CD4-positive, alpha-beta T cell treated with Interleukin-1 beta for 1 hour (primary cell): ENCODE measurements at regions not wholly inside any gene's neighbourhood (a gene's known extent, or its start where the extent isn't known, plus 50 kb on each side); places are given as distances from the start of the nearest gene placed in this dataset.

Experiments
- DNase-seq, 2 donors: peaks; one replicate each; pipeline ENCODE4 v3.0.0-alpha.2; 2020 to 2022

GRCh38 chr12:87828382-87828973, 200.7 kb downstream of the C12orf50 start:
- no peak for DNase-seq

- DNase-seq, result no peak
These were observed 201.4 kb downstream of the C12orf50 start for GRCh38 chr12:87827638-87828264.

GRCh38 chr12:87822923-87823322, 206.3 kb downstream of the C12orf50 start:
- no peak for DNase-seq

- no peak for DNase-seq
These were observed 208.5 kb downstream of the C12orf50 start for GRCh38 chr12:87820524-87821202.

GRCh38 chr12:87818441-87818840, 210.8 kb downstream of the C12orf50 start:
- no peak for DNase-seq

- no peak for DNase-seq
These were observed 213.2 kb downstream of the C12orf50 start for GRCh38 chr12:87815771-87816585.

GRCh38 chr12:87814625-87815024, 214.6 kb downstream of the C12orf50 start:
- no peak for DNase-seq

- no peak for DNase-seq
These were observed 215.5 kb downstream of the C12orf50 start for GRCh38 chr12:87813476-87814234.

GRCh38 chr12:87812681-87813080, 216.5 kb downstream of the C12orf50 start:
- no peak for DNase-seq

- no peak for DNase-seq
These were observed 217.2 kb downstream of the C12orf50 start for GRCh38 chr12:87812030-87812429.

- no peak for DNase-seq
These were observed 219.3 kb downstream of the C12orf50 start for GRCh38 chr12:87809916-87810315.

- DNase-seq, result no peak
These were observed 222.1 kb downstream of the C12orf50 start for GRCh38 chr12:87807086-87807485.

GRCh38 chr12:87806310-87806709, 222.9 kb downstream of the C12orf50 start:
- DNase-seq, result no peak

GRCh38 chr12:87804386-87804785, 224.8 kb downstream of the C12orf50 start:
- DNase-seq, result no peak

GRCh38 chr12:87802721-87803011, 226.5 kb downstream of the C12orf50 start:
- no peak for DNase-seq

- no peak for DNase-seq
These were observed 227.1 kb downstream of the C12orf50 start for GRCh38 chr12:87801860-87802720.

GRCh38 chr12:87796961-87797516, 232.2 kb downstream of the C12orf50 start:
- no peak for DNase-seq

GRCh38 chr12:87795555-87795954, 233.6 kb downstream of the C12orf50 start:
- no peak for DNase-seq

GRCh38 chr12:87794854-87795253, 234.3 kb downstream of the C12orf50 start:
- DNase-seq, result no peak

- DNase-seq, result no peak
These were observed 236.1 kb downstream of the C12orf50 start for GRCh38 chr12:87793131-87793530.

- no peak for DNase-seq
These were observed 244.9 kb downstream of the C12orf50 start for GRCh38 chr12:87784350-87784749.

- DNase-seq, result no peak
These were observed 245.7 kb downstream of the C12orf50 start for GRCh38 chr12:87783467-87783866.
